Calu3 (cell line): ENCODE measurements at regions not wholly inside any gene's neighbourhood (a gene's known extent, or its start where the extent isn't known, plus 50 kb on each side); places are given as distances from the start of the nearest gene placed in this dataset.

Experiments
- BruUV-seq: library from RNA; stranded (reverse); fragments of 400-500 nt; replicated peaks from 2 replicates; lab custom pipeline; 2021; lab: Mats Ljungman, UMichigan
- CTCF ChIA-PET: fragments of 300-600 bp; sonication (Branson Sonifier 250); formaldehyde crosslinking; loops from one replicate; lab custom pipeline; 2022; ENCODE audit warnings: antibody characterized with exemption; lab: Charles Lee
- DNase-seq: peaks from one replicate; pipeline ENCODE4 v3.0.0; 2022
- H3K27ac Mint-ChIP-seq: one replicate; pipeline ENCODE4 v1.8.0; 2022; ENCODE audit warnings: mixed read lengths; ENCODE audit not compliant: unreplicated experiment
- H3K27me3 Mint-ChIP-seq: one replicate; pipeline ENCODE4 v1.8.0; 2022; ENCODE audit warnings: mixed read lengths; ENCODE audit not compliant: unreplicated experiment
- H3K36me3 Mint-ChIP-seq: one replicate; pipeline ENCODE4 v1.8.0; 2022; ENCODE audit warnings: mild to moderate bottlenecking, moderate library complexity, mixed read lengths; ENCODE audit not compliant: insufficient read depth, unreplicated experiment
- H3K4me1 Mint-ChIP-seq: one replicate; pipeline ENCODE4 v1.8.0; 2022; ENCODE audit warnings: mild to moderate bottlenecking, low read depth, mixed read lengths; ENCODE audit not compliant: unreplicated experiment
- H3K4me3 Mint-ChIP-seq: one replicate; pipeline ENCODE4 v1.8.0; 2022; ENCODE audit warnings: mild to moderate bottlenecking, low read depth, moderate library complexity, mixed read lengths; ENCODE audit not compliant: unreplicated experiment
- H3K9me3 Mint-ChIP-seq: one replicate; pipeline ENCODE4 v1.8.0; 2022; ENCODE audit warnings: low read depth, mixed read lengths; ENCODE audit not compliant: unreplicated experiment
- intact Hi-C: fragments of 100-400 bp; cut with micrococcal nuclease; formaldehyde crosslinking; loops from one replicate; pipeline ENCODE4 v1.10.0; 2022; ENCODE audit not compliant: unreplicated experiment
- TF ChIP-seq, protein P1 (sequence below): fragments of 200-600 bp; IDR thresholded peaks from one replicate; pipeline ENCODE4 v1.8.0; 2022; ENCODE audit warnings: antibody characterized with exemption; ENCODE audit not compliant: unreplicated experiment

DNA sequence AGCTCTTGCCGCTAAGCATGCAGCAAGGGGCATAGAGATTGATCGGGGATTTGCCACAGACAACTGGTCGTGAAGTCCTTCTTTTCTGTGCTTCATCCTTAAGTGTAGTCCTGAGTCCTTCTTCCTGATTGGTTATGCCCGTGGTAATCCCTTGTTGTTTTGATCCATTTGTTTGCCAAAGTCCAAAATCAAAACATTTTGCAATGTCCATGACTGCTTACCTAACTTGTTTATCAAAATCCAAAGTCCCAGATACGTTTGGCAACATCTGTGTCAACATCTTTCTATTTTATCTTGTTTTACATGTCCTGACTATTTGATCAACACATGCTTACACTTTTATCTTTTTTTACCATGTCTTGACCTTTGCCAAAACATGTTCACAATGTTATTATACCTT lies 229.0 kb upstream of the ZNF804A start:
- no peaks in the 10 kb centered on the region for H3K27me3 Mint-ChIP-seq
- TF ChIP-seq, protein P1, sequence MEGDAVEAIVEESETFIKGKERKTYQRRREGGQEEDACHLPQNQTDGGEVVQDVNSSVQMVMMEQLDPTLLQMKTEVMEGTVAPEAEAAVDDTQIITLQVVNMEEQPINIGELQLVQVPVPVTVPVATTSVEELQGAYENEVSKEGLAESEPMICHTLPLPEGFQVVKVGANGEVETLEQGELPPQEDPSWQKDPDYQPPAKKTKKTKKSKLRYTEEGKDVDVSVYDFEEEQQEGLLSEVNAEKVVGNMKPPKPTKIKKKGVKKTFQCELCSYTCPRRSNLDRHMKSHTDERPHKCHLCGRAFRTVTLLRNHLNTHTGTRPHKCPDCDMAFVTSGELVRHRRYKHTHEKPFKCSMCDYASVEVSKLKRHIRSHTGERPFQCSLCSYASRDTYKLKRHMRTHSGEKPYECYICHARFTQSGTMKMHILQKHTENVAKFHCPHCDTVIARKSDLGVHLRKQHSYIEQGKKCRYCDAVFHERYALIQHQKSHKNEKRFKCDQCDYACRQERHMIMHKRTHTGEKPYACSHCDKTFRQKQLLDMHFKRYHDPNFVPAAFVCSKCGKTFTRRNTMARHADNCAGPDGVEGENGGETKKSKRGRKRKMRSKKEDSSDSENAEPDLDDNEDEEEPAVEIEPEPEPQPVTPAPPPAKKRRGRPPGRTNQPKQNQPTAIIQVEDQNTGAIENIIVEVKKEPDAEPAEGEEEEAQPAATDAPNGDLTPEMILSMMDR = no peak
- intact Hi-C loops = loop anchor here (10.0 kb wide), 1 partner anchor 1125 kb away; no protein-coding TSS in a partner anchor
- CTCF ChIA-PET = no interaction called here
- DNase-seq = no peak
- H3K4me1 Mint-ChIP-seq = peaks cover 15% of the 10 kb centered on the region
- H3K36me3 Mint-ChIP-seq = no peaks in the 10 kb centered on the region
- H3K9me3 Mint-ChIP-seq = peaks cover 3% of the 10 kb centered on the region
- no peak overlapping the region for H3K27ac Mint-ChIP-seq
- BruUV-seq = no TSS peak
- no peak overlapping the region for H3K4me3 Mint-ChIP-seq

DNA sequence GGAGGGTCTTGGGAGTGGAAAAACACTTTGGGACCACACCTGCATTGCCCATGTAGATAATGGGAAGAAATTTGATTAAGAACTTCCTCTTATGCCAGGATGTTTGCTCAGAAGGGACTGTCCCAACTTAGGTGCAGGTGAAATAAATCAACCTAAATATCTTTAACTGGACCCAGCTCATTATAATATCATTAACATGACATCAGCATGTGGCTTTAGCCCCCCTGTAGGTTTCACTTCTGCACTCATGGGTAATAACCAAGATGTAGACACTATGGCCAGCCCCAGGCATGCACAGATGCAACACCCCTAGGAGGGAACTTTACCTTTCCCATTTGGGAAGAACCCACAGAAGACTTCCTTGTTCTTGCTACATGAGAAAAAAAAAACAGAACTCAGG lies 227.4 kb upstream of the ZNF804A start:
- Mint-ChIP-seq H3K36me3 (no peaks in the 10 kb centered on the region), H3K4me3 (no peak overlapping the region), H3K9me3 (peaks cover 3% of the 10 kb centered on the region), H3K4me1 (peaks cover 15% of the 10 kb centered on the region), H3K27me3 (no peaks in the 10 kb centered on the region), H3K27ac (no peak overlapping the region)
- TF ChIP-seq, protein P1 = no peak
- DNase-seq = no peak
- CTCF ChIA-PET = no interaction called here
- intact Hi-C loops = no loop called here
- no TSS peak for BruUV-seq

DNA sequence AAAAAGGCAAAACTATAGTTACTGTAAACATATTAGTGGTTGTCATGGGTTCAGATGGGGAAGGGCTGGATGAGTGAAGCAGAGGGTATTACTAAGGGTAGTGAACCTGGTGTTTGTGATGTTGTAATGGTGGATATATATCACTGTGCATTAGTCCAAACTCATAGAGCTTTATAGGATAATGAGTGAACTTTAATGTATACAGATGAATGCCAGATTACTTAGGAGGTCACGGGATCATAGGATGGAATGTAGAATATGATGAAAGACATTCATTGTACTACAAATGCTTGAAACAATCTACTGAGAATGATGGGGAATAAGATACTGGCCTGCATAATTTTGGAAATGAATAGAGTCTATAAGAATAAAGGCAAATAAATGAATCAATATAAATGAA lies 226.7 kb upstream of the ZNF804A start:
- no TSS peak for BruUV-seq

DNA sequence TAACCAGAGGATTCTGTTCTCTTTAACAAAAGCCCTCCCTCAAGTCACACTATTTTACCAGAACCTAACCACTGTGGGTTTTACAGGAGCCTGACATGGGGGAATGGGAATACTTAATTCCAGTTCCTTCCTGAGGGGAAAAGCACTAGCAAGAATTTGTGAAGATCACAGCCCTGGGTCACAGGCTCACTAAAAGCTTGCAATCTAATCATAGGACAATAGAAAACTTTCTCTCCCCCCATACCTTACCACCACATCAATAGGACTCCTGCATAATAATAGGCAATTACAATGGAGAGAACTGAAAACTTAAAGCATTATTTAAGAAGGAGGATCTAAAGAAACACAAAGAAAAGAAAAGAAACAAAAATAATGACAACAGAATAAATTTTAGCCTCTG lies 225.8 kb upstream of the ZNF804A start:
- TF ChIP-seq, protein P1 = no peak
- H3K4me3 Mint-ChIP-seq = no peak overlapping the region
- no peaks in the 10 kb centered on the region for H3K27me3 Mint-ChIP-seq
- H3K36me3 Mint-ChIP-seq = no peaks in the 10 kb centered on the region
- H3K9me3 Mint-ChIP-seq = peaks cover 6% of the 10 kb centered on the region
- CTCF ChIA-PET = no interaction called here
- no TSS peak for BruUV-seq
- intact Hi-C loops = no loop called here
- H3K27ac Mint-ChIP-seq = no peak overlapping the region
- H3K4me1 Mint-ChIP-seq = peaks cover 15% of the 10 kb centered on the region
- no peak for DNase-seq

More for the DNA sequence above, 226.7 kb upstream of the ZNF804A start:
- no peaks in the 10 kb centered on the region for H3K27me3 Mint-ChIP-seq
- no peak overlapping the region for H3K4me3 Mint-ChIP-seq
- no peak for DNase-seq
- no peak overlapping the region for H3K27ac Mint-ChIP-seq
- peaks cover 15% of the 10 kb centered on the region for H3K4me1 Mint-ChIP-seq
- peaks cover 3% of the 10 kb centered on the region for H3K9me3 Mint-ChIP-seq
- no peaks in the 10 kb centered on the region for H3K36me3 Mint-ChIP-seq
- TF ChIP-seq, protein P1 = no peak
- CTCF ChIA-PET = no interaction called here
- intact Hi-C loops = no loop called here
